Heart left ventricle (tissue), 16 donors: ENCODE measurements at regions not wholly inside any gene's neighbourhood (a gene's known extent, or its start where the extent isn't known, plus 50 kb on each side); places are given as distances from the start of the nearest gene placed in this dataset.

Experiments
- ATAC-seq, 4 donors: fragments of 200-7000 bp; cut with Tn5 transposase; one replicate each; pipeline ENCODE4 v1.9.1; 2020 to 2022; ENCODE audit warnings: moderate library complexity in 4 of 4, mild to moderate bottlenecking in 3 of 4, moderate number of reproducible peaks in 1 of 4
- DNase-seq, 5 donors: peaks; one replicate each; pipeline ENCODE4 v3.0.0-alpha.2; 2020
- H3K27ac ChIP-seq, 12 donors: fragments of 200-600 bp; sonication (generic) in 4 of 12; one replicate each; pipeline versions ENCODE4 v1.5.0 to v1.8.0; 2016 to 2022; ENCODE audit warnings: mild to moderate bottlenecking in 2 of 12
- H3K27me3 ChIP-seq, 9 donors: fragments of 200-600 bp; sonication (generic) in 2 of 9; one replicate each; pipeline versions ENCODE4 v1.5.1 to v1.8.0; 2016 to 2022; ENCODE audit warnings: mild to moderate bottlenecking in 3 of 9
- H3K36me3 ChIP-seq, 9 donors: fragments of 200-600 bp; sonication (generic) in 2 of 9; one replicate each; pipeline versions ENCODE4 v1.5.0 to v1.8.0; 2018 to 2022; ENCODE audit warnings: mild to moderate bottlenecking in 2 of 9
- H3K4me1 ChIP-seq, 12 donors: fragments of 200-600 bp; sonication (generic) in 4 of 12; one replicate each; pipeline versions ENCODE4 v1.5.0 to v1.8.0; 2016 to 2022; ENCODE audit warnings: mild to moderate bottlenecking in 3 of 12
- H3K4me3 ChIP-seq, 12 donors: fragments of 200-600 bp; sonication (generic) in 4 of 12; one replicate each; pipeline versions ENCODE4 v1.5.0 to v1.8.0; 2017 to 2022; ENCODE audit warnings: mild to moderate bottlenecking in 9 of 12, moderate library complexity in 4 of 12
- H3K9me3 ChIP-seq, 12 donors: fragments of 200-600 bp; sonication (generic) in 4 of 12; one replicate each; pipeline versions ENCODE4 v1.5.0 to v1.8.0; 2016 to 2022; ENCODE audit warnings: mild to moderate bottlenecking in 1 of 12
- CTCF ChIP-seq, 12 donors: fragments of 200-600 bp; sonication (generic) in 4 of 12; IDR thresholded peaks; one replicate each; pipeline versions ENCODE4 v1.5.0 to v1.8.0; 2018 to 2022; ENCODE audit warnings: antibody characterized with exemption in 12 of 12, mild to moderate bottlenecking in 5 of 12
- POLR2A ChIP-seq, 2 donors: fragments of 450-650 bp; IDR thresholded peaks; one replicate each; pipeline ENCODE4 v1.6.1; 2017; ENCODE audit warnings: antibody characterized with exemption in 2 of 2, mild to moderate bottlenecking in 2 of 2, moderate library complexity in 2 of 2
- WGBS, 4 donors: extraction: QIAGEN DNeasy Blood & Tissue Kit in 2 of 4; methylation state at CpG; one replicate each; pipeline versions ENCODE4 v1.1.5 to v1.1.7; 2013 to 2018; 5-methylcytosine and 5-hydroxymethylcytosine counted together
- intact Hi-C, 10 donors: fragments of 100-400 bp; cut with DNase I; formaldehyde crosslinking; loops; one replicate each; pipeline versions ENCODE4 v1.11.1 to v1.14.2; 2022
- donor health status: ischemic (EF 13 %, LVEDD 7.1; RV severe dilation, severe dysfunction).
- donor health status: healthy with polysubstance abuse.
- donor health status: DM: no; HTN: yes; CAD: no.
- donor health status: DM: no; HTN: no; CAD: no.
- donor health status: ischemic (EF 25% LVEDD 6.9; RV normal size, moderate dysfunction).
- donor health status: ischemic (EF 25% LVEDD 5.7; RV mildly dilated, moderate dysfunction).
- donor health status: healthy.
- donor health status: DM: yes; HTN: yes; CAD: no.
- donor health status: ischemic (EF 35%, LVEDD 5.7; RV mildly dilated, moderate dysfunction).
- donor health status: nonischemic (EF 11% LVEDD 7.7; RV severe dilation, severe dysfunction).
- donor health status: DM: yes; HTN: yes; CAD: no.
- donor health status: PGD.
- donor health status: ischemic (EF 29% LVEDD 5.4; RV normal size, mild dysfunction).
- donor health status: nonischemic (EF 23%, LVEDD 6.1; RV moderate dilation, normal function).

GRCh38 chr4:3829211-3829955 lies 63.2 kb downstream of the ADRA2C start:
- WGBS, 4 donors, result 88 to 95% (median 90%) methylated on average over 20 of the region's 20 CpGs
- H3K27ac ChIP-seq, result no peak overlapping the region
- ATAC-seq (no peak), DNase-seq (peak in 2 of 5 donors; percentile 18 to 40)
- H3K4me3 ChIP-seq, result no peak overlapping the region
- no peaks in the 10 kb centered on the region for H3K9me3 ChIP-seq
- intact Hi-C loops, result no loop called here
- peaks cover 0 to 17% (median 9%) of the 10 kb centered on the region in 12 donors for H3K4me1 ChIP-seq
- peaks cover 0 to 16% (median 9%) of the 10 kb centered on the region in 9 donors for H3K27me3 ChIP-seq
- no peaks in the 10 kb centered on the region for H3K36me3 ChIP-seq
- no peak for TF ChIP-seq POLR2A (IDR thresholded peaks at IDR 0.05)
- TF ChIP-seq CTCF (IDR thresholded peaks at IDR 0.05), result no peak

GRCh38 chr4:3829956-3830773 lies 64.0 kb downstream of the ADRA2C start:
- Histone ChIP-seq H3K4me1 (peaks cover 0 to 17% (median 9%) of the 10 kb centered on the region in 12 donors), H3K9me3 (no peaks in the 10 kb centered on the region), H3K27me3 (peaks cover 0 to 18% (median 11%) of the 10 kb centered on the region in 9 donors), H3K4me3 (no peak overlapping the region), H3K27ac (no peak overlapping the region), H3K36me3 (no peaks in the 10 kb centered on the region)
- 65 to 71% (median 67%) methylated on average over 16 to 19 of the region's 19 CpGs for WGBS, 4 donors
- no peak for TF ChIP-seq POLR2A (IDR thresholded peaks at IDR 0.05)
- no peak for TF ChIP-seq CTCF (IDR thresholded peaks at IDR 0.05)
- intact Hi-C loops, result no loop called here
- ATAC-seq (no peak), DNase-seq (peak in 2 of 5 donors; percentile 21 to 48)

- Histone ChIP-seq H3K4me3 (no peak overlapping the region), H3K9me3 (no peaks in the 10 kb centered on the region), H3K27ac (no peak overlapping the region), H3K27me3 (peaks cover 0 to 26% (median 14%) of the 10 kb centered on the region in 9 donors), H3K36me3 (no peaks in the 10 kb centered on the region), H3K4me1 (peaks cover 0 to 17% (median 9%) of the 10 kb centered on the region in 12 donors)
- ATAC-seq (no peak), DNase-seq (peak in 2 of 5 donors; percentile 22 to 61)
- TF ChIP-seq POLR2A (IDR thresholded peaks at IDR 0.05) (no peak), CTCF (IDR thresholded peaks at IDR 0.05) (no peak)
- WGBS, 4 donors, result 62 to 81% (median 74%) methylated on average over 10 to 13 of the region's 13 CpGs
- intact Hi-C loops, result no loop called here
These were observed 64.8 kb downstream of the ADRA2C start for GRCh38 chr4:3830774-3831528.
